ENCODE measurements at regions not wholly inside any gene's neighbourhood (a gene's known extent, or its start where the extent isn't known, plus 50 kb on each side); places are given as distances from the start of the nearest gene placed in this dataset.

DNA sequence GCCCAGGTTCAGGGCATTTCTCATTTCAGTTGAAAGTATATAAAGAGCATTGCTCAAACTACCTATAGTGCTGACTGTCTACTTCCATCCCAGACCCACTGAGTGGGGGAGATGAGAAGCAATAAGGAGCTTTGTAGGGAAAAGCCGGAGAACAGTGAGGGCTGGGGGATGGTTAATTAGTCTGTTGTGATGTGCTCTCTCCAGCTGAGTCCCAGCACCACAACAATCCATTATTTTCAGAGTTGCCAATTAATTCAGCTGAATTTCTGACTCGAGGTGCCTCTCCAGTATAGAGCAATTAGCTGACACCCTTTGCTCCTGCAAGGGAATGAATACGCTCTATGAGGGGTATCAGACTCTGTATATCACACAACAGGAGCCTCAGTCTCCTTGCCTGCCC lies 1118.6 kb downstream of the SORCS3 start:
- Histone ChIP-seq H3K4me3 (no peak overlapping the region), H3K9me3 (no peaks in the 10 kb centered on the region), H3K27ac (no peak overlapping the region), H3K27me3 (no peaks in the 10 kb centered on the region), H3K4me1 (no peaks in the 10 kb centered on the region), H3K36me3 (no peaks in the 10 kb centered on the region)
- WGBS, result 54% methylated on average over 3 of the region's 3 CpGs
- no peak for DNase-seq (ENCODE audit: low spot score in 2 of 2)
- TF ChIP-seq POLR2AphosphoS5 (IDR thresholded peaks at IDR 0.05), result no peak
- TF ChIP-seq POLR2A (IDR thresholded peaks at IDR 0.05), result no peak
- TF ChIP-seq EP300 (IDR thresholded peaks at IDR 0.05), result no peak
- TF ChIP-seq, protein P1, sequence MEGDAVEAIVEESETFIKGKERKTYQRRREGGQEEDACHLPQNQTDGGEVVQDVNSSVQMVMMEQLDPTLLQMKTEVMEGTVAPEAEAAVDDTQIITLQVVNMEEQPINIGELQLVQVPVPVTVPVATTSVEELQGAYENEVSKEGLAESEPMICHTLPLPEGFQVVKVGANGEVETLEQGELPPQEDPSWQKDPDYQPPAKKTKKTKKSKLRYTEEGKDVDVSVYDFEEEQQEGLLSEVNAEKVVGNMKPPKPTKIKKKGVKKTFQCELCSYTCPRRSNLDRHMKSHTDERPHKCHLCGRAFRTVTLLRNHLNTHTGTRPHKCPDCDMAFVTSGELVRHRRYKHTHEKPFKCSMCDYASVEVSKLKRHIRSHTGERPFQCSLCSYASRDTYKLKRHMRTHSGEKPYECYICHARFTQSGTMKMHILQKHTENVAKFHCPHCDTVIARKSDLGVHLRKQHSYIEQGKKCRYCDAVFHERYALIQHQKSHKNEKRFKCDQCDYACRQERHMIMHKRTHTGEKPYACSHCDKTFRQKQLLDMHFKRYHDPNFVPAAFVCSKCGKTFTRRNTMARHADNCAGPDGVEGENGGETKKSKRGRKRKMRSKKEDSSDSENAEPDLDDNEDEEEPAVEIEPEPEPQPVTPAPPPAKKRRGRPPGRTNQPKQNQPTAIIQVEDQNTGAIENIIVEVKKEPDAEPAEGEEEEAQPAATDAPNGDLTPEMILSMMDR (IDR thresholded peaks at IDR 0.05), result no peak

DNA sequence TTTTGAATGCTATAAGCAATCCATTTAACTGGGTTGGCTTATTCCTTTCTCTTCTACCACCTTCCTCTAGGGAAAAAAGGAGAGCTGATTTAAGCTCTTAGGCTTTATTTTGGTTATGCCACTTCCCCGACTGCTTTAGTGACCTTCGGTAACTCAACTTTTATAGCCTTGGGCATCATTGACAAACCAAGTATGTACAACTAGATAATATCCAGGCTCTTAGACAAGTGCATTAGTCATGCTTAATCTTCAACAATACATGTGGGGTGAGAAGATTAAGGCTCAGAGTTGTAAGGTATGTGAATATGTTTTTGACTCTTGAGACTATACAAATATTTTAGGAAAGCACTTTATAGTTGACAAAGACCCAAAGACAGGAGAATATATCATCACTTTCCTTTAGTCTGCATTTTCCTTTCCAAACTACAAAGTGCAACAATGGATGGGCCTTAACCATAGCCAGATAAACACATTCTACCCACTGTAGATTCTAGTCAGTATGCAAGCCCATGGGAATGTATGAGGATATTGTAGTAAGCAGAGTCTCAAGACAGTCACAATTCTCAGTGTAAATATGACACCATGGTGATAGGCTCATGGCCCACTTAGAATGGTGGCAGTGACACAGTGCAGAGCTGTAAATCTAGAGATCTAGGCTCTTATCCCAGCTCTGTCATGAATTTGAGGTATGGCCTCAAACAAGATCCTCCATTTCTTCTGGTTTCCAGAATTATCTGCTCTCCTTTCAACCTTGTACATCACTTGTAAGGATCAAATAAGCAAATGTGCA lies 1117.3 kb downstream of the SORCS3 start:
- no peak for DNase-seq (ENCODE audit: low spot score in 2 of 2)
- H3K4me1 ChIP-seq, result no peaks in the 10 kb centered on the region
- H3K9me3 ChIP-seq, result no peaks in the 10 kb centered on the region
- H3K27ac ChIP-seq, result no peak overlapping the region
- H3K4me3 ChIP-seq, result no peak overlapping the region
- no peak for TF ChIP-seq EP300 (IDR thresholded peaks at IDR 0.05)
- TF ChIP-seq POLR2AphosphoS5 (IDR thresholded peaks at IDR 0.05), result no peak
- TF ChIP-seq, protein P1 (IDR thresholded peaks at IDR 0.05), result no peak
- no peak for TF ChIP-seq POLR2A (IDR thresholded peaks at IDR 0.05)
- H3K36me3 ChIP-seq, result no peaks in the 10 kb centered on the region
- WGBS, result 75% methylated on average over 2 of the region's 2 CpGs
- H3K27me3 ChIP-seq, result no peaks in the 10 kb centered on the region

DNA sequence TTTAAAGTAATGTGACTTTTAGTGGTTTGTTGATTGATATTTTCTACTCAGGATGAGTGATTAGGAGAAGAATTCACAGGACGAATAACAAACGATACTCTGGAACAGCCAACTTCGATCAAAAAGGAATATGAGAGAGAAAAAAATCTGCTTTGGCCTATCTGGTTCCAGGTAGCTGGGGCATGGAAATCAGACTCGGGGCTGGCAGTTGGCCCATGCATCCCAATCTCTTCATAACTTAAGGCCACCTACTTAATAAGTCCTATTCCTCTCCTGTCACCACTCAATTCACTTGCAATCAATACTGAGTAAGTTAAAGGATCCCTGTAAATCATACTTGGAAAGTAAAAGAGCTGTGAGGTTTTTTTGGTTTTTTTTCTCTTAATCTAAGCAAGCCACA lies 1116.2 kb downstream of the SORCS3 start:
- Histone ChIP-seq H3K27me3 (no peaks in the 10 kb centered on the region), H3K36me3 (no peaks in the 10 kb centered on the region), H3K27ac (no peak overlapping the region), H3K4me1 (no peaks in the 10 kb centered on the region), H3K9me3 (no peaks in the 10 kb centered on the region), H3K4me3 (no peak overlapping the region)
- TF ChIP-seq POLR2A (IDR thresholded peaks at IDR 0.05) (no peak), EP300 (IDR thresholded peaks at IDR 0.05) (no peak), POLR2AphosphoS5 (IDR thresholded peaks at IDR 0.05) (no peak)
- TF ChIP-seq, protein P1 (IDR thresholded peaks at IDR 0.05), result no peak
- DNase-seq (ENCODE audit: low spot score in 2 of 2), result no peak
- whole genome bisulfite sequencing, result 60% methylated on average over 4 of the region's 4 CpGs

DNA sequence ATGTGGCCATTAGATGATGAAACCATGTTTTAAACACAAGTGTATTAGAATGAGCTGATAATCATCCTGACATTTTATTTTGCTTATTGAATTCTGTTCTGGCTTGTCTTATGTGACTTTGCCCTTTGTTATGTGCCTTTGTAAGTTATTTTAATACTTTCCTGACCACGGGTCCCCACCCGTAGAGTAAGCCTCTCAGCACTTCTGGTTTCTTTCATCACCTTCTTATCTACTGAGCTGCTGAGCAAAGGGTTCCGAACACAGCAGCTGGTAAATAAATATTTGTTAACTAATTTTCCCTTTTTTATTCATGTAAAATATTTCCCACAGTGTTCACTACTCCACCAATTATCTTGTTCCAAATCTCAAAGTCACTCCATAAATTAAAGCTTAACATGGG lies 1115.3 kb downstream of the SORCS3 start:
- no peak overlapping the region for H3K27ac ChIP-seq
- 47% methylated on average over 3 of the region's 3 CpGs for WGBS

DNA sequence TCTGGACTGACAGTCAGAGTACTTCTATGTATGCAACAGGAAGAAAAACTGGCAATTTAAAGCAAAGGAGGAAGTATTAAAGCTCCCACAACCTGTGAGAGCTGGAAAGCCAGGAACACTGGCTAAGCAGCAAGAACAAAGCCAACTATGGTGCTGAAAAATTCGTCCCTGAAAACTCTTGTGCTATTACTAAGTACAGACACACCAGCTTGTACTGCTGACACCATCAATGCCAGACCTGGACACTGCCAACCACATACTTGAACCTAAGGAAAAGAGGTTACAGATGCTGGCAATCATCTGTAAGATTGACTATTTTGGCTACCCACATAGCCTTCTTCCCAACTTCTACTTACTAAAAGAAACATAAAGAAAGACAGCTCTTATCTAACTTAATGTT lies 1110.6 kb downstream of the SORCS3 start:
- no peak for DNase-seq (ENCODE audit: low spot score in 2 of 2)
- no peak for TF ChIP-seq POLR2A (IDR thresholded peaks at IDR 0.05)
- TF ChIP-seq POLR2AphosphoS5 (IDR thresholded peaks at IDR 0.05), result no peak
- TF ChIP-seq, protein P1 (IDR thresholded peaks at IDR 0.05), result no peak
- no peak for TF ChIP-seq EP300 (IDR thresholded peaks at IDR 0.05)

More for the DNA sequence above, 1115.3 kb downstream of the SORCS3 start:
- TF ChIP-seq POLR2AphosphoS5 (IDR thresholded peaks at IDR 0.05) (no peak), EP300 (IDR thresholded peaks at IDR 0.05) (no peak), POLR2A (IDR thresholded peaks at IDR 0.05) (no peak)
- TF ChIP-seq, protein P1 (IDR thresholded peaks at IDR 0.05), result no peak
- Histone ChIP-seq H3K4me3 (no peak overlapping the region), H3K9me3 (no peaks in the 10 kb centered on the region), H3K4me1 (no peaks in the 10 kb centered on the region), H3K36me3 (no peaks in the 10 kb centered on the region), H3K27me3 (no peaks in the 10 kb centered on the region)
- DNase-seq (ENCODE audit: low spot score in 2 of 2), result no peak

More for the DNA sequence above, 1110.6 kb downstream of the SORCS3 start:
- H3K27ac ChIP-seq, result no peak overlapping the region
- WGBS, result 73% methylated on average over 1 of the region's 1 CpG
- H3K27me3 ChIP-seq, result no peaks in the 10 kb centered on the region
- no peak overlapping the region for H3K4me3 ChIP-seq
- H3K9me3 ChIP-seq, result no peaks in the 10 kb centered on the region
- H3K4me1 ChIP-seq, result no peaks in the 10 kb centered on the region
- H3K36me3 ChIP-seq, result no peaks in the 10 kb centered on the region

Measured in suprapubic skin (tissue), 4 donors.